ENCODE measurements at regions not wholly inside any gene's neighbourhood (a gene's known extent, or its start where the extent isn't known, plus 50 kb on each side); places are given as distances from the start of the nearest gene placed in this dataset.
"Not testable (repeated sequence)": the region's sequence is repeated elsewhere in the genome, so short reads cannot be mapped to it uniquely, and the experiment has no call there.

DNA sequence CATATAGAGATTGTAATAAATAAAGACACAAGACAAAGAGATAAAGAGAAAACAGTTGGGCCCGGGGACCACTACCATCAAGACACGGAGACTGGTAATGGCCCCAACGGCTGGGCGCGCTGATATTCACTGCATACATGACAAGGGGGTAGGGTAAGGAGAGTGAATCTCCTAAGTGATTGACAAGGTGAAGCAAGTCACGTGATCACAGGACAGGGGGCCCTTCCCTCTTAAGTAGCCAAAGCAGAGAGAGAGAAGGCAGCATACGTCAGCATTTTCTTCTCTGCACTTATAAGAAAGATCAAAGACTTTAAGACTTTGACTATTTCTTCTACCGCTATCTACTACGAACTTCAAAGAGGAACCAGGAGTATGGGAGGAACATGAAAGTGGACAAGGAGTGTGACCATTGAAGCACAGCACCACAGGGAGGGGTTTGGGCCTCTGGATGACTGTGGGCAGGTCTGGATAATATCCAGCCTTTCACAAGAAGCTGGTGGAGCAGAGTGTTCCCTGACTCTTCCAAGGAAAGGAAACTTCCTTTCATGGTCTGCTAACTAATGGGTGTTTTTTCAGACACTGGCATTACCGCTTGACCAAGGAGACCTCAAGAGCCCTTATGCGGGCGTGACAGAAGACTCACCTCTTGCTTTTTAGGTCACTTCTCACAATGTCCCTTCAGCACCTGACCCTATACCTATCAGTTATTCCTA lies 75.6 kb downstream of the MRPL39 start:
- not testable (repeated sequence) for DNase-seq

DNA sequence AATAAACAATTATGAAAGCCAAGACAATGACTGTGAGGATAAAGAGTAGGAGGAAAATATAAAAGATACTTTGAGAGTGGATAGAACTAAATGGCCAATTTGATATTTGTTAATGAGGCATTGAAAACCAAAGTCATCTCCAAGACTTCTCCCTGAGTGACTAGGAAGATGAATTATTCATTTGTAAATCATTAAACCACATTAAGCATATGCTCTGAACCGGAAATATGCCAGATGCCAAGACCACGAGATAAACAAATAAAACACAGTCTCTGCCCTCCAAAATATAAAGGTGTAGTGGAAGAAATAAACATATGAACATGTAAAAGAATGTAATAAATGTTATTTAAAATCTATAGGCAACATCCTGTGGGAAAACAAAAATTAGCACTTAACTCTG lies 78.8 kb downstream of the MRPL39 start:
- DNase-seq, result no peak

DNA sequence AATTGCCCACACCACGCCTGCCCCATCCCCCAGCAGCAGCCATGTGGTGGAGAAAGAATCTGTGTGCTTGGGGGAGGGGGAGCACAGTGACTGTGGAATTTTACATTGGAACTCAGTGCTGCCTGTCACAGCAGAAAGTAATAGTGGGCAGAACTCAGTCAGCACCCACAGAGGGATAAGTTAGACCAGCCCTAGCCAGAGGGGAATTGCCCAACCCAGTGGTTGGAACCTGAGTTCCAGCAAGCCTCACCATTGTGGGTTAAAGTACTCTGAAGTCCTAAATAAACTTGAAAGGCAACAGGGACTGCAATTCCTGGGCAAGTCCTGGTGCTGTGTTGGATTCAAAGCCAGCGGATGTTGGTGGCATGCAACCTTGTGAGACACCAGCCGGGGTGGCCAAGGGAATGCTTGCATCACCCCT lies 88.8 kb downstream of the MRPL39 start:
- no peak for DNase-seq

DNA sequence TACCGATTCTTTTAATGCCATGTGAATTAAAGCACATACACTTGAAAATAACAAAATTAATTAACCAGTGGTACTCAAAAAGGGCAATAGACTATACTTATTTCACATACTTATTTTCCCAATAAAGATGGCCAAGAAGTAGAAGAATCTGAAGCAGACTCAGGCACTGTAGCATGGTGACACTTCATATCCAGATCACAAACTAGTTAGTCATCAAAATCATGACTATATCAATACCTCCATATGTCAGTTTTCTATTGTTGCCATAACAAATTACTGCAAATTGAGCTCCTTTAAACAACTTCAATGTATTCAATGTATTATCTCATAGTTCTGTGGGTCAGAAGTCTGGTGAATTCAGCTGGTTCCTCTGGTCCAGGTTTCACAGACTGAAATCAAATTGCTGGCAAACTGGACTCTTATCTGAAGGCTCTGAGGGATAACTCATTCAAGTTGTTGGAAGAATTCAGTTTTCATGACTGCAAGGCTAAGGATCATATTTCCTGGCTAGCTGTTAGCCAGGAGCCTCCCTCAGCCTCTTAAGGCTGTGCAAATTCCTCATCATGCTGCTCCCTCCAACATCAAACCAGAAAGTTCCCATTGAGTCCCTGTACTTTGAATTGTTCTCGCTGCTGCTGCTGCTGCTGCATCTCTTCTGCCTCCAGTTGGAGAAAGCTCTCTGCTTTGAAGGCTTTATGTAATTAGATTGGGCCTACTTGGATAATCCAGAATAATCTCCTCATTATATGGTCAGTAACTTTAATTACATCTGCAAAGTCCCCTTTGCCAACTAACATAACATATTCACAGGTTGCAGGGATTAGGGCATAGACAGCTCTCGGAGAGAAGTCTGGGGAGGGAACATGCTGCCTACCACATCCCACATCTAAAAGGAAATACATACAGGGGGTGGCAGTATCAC lies 91.5 kb downstream of the MRPL39 start:
- no peak for DNase-seq

DNA sequence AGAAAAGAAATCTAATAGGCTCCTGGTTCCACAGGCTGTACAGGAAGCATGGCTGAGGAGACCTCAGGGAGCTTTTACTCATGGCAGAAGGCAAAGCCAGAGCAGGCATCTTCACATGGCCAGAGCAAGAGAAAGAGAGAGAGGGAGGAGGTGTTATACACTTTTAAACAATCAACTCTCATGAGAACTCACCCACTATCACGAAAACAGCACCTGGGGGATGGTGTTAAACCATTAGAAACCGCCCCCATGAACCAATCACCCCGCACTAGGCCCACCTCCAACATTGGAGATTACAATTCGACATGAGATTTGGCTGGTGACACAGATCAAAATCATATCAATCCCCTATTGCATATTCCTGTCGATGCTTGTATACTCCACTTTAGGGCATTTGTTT lies 93.5 kb downstream of the MRPL39 start:
- no peak for DNase-seq

DNA sequence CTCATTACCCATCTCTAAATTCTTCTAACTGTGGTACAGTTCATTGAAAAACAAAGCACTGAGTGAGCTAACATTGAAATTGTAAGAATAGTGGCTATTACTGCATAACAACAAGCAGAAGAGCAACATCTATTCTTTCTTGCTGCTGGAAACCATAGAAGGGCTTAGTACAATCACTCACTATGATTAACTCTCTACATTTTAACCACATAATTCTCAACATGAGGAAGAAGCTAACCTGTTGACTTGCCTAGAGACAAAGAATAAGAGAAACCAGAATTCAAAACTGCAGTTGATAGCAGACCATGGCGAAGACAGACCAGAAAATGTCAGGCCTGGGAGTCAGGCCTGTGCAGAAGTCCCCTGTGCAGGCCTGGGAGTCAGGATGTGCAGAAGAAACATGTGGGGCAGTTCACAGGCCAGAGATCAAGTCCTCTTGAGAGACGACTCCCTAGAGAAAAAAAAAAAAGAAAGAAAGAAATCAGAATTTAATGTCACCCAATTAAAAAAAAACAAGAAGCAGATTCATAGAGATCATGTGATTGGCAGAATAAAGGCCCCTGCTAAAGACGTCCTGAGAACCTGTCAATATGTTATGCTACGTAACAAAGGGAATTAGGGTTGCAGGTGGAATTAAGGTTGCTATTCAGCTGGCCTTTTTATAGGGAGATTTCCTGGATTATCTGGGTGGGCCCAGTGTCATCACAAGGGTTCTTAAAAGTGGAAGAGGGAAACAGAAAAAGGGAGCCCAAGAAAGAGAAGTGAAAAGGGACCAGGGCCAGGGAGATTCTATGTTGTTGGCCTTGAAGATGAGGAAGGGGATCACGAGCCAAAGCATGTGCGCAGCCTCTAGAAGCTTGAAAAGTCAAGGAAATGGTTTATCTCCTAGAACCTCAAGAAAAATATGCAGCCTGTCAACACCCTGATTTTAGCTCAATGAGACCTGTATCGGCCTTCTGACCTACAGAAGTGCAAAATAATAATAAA lies 94.9 kb downstream of the MRPL39 start:
- DNase-seq, result no peak

DNA sequence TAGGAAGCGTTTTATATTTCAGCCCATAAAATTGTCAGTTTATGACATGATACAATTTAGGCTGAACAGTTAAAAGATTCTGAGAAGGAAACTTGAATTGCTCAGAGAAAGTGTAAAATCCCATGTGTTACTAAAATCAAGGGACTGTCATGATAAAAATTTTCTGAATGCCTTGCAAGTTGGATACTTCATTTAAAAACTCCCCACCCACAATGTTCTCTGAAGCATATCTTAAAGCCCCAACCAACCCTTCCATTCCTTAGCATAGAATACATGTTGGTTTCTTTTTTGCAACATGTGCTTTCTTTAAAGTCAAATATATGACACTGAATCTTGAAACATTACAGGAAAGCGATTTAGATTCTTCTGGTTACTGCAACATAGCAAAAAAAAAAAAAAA lies 97.4 kb downstream of the MRPL39 start:
- no peak for DNase-seq

DNA sequence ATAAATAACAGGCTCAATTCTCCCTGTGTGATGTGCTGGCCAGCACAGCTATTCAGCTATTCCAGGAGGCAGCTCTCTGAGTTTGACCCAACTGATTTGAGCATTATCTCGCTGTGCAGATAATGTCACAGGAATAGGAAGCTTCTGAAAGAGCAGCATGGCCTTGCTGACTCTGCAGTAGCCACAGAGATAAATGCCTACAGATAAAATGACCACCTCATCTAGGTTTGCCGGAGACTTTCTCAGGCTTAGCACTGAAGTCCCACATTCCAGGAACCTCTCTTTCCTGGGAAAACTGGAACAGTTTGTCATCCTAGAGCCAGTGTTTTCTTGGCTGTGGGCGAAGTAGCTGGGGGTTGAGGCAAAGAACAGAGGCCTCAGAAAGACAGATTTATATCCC lies 98.9 kb downstream of the MRPL39 start:
- no peak for DNase-seq

DNA sequence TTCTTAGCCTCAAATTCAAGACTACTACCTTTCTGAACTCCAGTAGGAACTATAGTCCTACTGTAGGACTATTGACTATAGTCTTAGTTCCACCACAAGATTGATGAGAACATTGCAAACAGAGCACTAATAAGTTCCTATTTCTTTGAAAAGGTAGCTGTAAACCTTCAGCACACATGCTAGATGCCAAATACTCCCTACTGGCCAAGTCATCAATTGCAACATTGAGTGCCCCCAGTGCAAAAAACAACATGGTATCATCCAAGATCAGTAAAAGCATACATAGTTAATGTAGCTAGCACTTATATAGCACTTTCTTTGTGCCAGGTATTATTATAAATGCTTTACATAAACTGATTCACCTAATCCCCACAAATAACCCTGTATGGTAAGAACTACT lies 99.8 kb downstream of the MRPL39 start:
- DNase-seq, result no peak

DNA sequence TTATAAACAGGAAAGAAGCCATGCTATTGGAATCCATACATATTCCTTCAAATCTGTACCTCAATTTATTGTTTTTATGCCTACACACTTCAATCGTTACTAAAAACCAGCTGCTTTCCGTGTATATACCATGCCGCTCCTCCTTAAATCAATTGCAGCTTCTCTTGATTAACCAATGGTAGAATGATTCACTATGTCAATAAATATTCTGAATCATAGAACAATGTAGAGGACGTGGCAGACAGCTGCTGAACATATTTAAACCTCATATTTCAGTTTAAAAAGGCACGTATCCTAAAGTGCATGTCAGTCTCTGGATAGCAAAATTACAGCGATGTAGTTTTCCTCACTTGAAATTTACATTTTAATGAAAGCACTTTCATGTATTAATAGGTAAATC lies 100.4 kb downstream of the MRPL39 start:
- no peak for DNase-seq

DNA sequence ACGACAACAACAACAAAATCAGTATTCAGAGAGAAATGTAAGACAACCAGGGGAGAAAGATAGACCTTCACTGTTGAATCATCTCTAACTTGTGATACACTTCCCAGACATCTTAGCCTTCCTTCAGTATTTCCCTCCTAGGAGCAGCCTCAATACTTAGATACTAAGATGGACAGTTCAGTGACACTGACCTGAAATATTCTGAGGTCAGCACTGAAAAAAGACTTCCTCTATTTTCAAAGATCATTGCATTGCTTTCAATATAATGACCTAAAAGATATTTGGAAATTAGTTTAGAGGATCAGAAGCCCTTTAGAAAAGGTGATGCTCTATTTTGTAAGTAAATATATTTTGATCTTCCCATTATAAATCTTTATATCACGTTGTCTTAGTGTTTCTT lies 101.0 kb downstream of the MRPL39 start:
- DNase-seq, result no peak

DNA sequence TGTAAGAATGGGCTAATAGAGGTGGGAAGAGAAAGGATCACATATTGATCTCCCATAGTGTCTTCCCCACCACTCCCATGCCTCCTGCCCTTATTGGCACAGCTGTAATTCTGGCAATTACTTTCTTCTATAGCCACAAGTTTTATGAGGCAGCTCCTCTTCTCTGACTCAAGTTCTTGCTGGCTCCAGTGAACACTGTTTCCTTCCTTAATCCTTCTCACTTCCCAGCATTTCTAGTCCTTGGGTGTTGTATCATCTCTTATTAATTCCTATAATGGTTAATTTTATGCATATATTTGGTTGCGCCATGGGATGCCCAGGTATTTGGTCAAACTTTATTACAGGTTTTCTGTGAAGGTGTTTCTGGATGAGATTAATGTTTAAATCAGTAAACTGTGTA lies 103.3 kb downstream of the MRPL39 start:
- no peak for DNase-seq

DNA sequence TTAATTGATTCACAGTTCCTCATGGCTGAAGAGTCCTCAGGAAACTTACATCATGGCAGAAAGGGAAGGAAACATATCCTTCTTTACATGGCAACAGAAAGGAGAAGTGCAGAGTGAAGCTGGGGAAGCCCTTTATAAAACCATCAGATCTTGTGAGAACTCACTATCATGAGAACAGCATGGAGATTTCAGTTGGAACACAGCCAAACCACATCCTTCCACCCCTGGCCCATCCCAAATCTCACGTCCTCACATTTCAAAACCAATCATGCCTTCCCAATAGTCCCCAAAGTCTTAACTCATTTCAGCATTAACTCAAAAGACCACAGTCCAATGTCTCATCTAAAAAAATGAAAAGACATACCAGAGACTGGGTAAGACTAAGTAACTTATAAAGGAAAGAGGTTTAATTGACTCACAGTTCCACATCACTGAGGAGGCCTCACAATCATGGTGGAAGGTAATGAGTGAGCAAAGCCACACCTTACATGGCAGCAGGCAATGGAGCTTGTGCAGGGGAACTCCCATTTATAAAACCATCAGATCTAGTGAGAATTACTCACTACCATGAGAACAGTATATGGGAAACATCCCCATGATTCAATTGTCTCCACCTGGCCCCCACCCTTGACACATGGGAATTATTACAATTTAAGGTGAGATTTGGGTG lies 105.2 kb downstream of the MRPL39 start:
- peak; percentile 36 for DNase-seq

DNA sequence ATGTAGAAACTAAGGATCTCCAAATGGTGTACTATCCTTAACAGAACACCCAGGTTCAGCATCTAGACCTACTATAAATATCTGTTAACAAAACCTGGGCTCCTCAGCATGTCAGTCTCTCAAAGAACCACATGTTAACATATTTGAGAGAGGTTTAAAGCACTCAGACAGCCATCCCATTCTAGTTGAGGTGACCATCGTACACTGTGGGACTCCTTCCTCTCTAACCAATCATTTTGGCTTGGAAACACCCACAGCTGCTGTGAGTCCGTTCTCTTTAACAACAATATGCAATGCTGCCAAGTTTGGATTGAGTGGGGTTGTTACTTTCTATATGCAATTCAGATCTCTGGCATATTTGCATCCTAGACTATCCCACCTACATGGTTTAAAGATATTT lies 105.8 kb downstream of the MRPL39 start:
- no peak for DNase-seq

DNA sequence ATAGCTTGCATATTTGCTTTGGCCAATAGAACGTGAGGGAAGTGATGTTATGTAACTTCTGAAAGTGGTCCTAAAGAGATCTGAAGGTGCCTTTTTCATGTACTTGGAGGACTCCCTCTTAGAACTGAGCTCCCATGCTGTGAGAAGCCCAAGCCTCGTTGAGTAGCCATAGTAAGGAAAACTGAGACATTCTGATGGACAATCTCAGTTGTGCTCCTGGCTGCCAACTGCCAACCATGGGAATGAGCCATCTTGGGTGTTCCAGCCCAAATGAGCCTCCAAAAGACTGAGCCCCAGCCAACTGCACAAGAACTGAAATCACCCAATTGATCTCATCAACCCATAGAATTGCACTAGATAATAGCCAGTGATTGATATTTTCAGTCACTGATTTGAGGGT lies 106.7 kb downstream of the MRPL39 start:
- DNase-seq, result no peak

DNA sequence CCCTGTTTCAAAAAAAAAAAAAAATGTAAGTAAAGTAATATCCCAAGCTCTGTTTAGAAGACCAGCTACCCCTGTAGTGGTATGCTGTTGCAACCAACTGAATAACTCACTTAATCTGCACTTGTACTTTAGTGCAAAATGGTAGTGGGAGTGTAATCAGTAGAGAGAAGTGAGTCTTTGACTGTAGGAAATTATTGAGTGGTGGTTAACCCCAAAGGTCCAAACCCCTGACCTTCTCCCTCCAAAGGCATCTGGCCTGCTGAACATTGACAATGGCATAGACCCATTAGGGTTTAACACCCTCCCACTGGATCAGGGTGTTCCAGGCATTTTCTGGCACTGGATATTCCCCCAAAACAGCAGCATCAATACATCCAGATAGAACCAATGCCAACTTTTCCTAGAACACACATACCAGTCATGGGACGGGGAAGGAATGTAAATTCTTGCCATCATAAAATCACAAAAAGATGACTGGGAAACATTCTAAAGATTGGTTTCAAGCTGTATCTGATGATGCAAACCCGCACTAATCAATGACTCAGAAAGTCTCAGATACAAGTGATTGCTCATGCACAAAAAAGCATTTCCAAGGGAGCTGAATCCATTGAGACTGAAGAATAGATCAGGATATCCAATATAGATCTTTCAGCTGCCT lies 110.3 kb downstream of the MRPL39 start:
- no peak for DNase-seq

DNA sequence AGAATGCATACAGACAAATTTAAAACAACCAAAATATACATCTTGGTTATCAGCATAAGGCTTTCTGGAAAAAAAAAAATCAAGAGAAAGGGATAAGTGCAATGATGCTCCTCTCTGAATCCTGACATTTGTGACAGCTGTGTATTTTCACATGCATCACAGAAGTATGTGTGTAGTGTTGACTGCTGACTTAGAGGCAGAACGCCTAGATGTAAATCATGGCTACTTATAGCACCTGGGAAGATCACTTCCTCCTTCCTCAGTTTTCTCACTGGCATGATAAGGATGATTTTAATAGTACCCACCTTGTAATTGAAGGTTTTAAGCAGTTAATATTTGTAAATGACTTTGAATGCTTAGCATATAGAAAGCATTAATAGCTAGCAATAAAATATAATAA lies 112.5 kb downstream of the MRPL39 start:
- DNase-seq, result no peak

DNA sequence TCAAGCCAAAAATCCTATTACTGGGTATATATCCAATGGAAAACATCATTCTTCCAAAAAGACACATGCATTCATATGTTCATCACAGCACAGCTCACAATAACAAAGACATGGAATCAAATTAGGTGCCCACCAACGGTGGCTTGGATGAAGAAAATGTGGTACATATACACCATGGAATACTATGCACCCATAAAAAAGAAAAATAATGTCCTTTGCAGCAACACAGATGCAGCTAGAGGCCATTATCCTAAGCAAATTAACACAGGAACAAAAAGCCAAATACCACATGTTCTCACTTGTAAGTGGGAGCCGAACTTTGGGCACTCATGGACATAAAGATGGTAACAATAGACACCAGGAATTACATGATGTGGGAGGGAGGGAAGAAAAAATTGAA lies 113.6 kb downstream of the MRPL39 start:
- DNase-seq, result no peak

DNA sequence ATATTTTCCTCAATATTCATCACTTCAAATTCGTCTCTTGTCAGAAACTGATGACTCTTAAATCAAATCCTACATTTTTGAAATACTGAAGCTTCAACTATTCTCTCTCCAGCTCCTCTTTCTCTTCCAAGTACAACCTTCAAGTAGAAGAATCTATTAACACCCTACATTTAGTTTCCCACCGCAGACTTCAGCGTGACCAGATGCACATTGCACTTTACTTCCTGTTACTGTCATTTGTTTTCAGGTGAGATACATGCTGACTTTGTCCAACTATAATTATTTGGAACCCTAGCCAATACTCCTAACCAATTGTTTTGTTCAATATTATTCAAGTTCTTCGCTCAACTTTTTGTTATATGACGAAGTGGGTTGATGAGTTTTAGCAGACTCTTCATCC lies 116.0 kb downstream of the MRPL39 start:
- DNase-seq, result no peak

DNA sequence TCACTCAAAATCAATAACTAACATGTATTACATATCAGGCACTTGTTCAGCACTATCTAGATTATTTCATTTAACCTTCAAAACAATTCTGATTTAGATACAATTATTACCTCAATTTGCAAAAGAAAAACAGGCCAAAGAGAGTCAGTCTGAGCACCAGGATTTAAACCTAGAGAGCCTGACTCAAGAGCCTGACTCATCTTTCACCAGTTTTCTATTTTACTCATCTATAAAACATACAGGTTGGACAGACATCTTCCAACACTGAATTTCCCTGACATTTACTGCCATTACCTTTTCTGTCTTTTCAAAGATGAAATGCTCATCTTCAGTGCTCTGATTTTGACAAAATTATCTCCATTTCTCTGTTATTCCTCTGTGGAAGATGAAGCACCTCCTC lies 116.5 kb downstream of the MRPL39 start:
- no peak for DNase-seq

DNA sequence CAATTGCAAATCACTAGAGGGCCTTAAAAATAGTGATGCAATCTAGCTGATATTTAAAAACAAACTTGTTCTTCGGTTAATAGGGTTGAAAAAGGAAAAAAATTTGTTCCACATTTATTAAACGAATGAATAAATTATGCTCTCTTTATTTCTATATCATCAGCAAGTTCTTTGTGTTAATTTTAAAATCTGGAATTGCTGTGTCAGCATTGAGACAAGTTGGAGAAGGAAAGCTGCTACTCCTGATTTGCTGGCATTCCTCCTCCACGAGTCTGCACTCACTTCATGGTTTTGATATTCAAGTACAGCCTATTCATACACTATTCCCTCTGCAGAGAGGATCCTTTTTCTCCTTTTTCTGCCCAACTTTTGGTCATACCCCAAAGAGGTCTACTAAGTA lies 117.6 kb downstream of the MRPL39 start:
- no peak for DNase-seq

DNA sequence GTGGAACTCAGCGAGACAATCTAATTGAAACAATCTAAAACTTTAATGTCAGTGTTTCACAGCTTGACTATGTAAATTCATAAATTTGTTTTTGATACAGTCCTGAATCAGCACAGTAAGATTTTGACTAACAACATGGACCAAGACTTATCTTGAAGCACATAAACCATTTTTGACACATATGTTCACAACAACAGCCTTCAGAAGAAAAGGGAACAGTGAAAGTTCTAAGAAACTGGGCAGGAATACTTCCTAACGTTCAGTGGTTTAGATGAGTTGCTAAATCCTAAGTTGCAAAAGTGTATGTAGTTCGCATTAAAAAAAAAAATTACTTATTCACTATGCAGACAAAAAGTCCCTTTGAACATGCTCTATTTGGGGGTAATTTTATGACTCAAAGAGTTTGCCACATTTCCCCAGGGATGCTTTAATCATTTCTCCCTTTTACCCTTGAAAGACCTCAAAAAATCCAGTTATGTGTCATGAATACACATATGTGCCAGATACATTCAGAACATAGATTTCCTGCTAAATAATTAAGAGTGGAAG lies 120.2 kb downstream of the MRPL39 start:
- DNase-seq, result no peak
